SK-N-SH treated with all-trans-retinoic acid at 6 μM for 48 hours (cell line): ENCODE measurements at regions not wholly inside any gene's neighbourhood (a gene's known extent, or its start where the extent isn't known, plus 50 kb on each side); places are given as distances from the start of the nearest gene placed in this dataset.

ENCODE experiments used
- ATAC-seq: fragments of 200-7000 bp; cut with Tn5 transposase; 3 replicates; pipeline ENCODE4 v1.9.1; 2020; ENCODE audit warnings: mild to moderate bottlenecking, moderate library complexity
- BACH2 ChIP-seq: fragments of 250-450 bp; sonication (Bioruptor Pico); IDR thresholded peaks from 2 replicates; pipeline ENCODE4 v1.9.0; 2021; ENCODE audit warnings: mild to moderate bottlenecking, borderline replicate concordance
- CSDC2 ChIP-seq: fragments of 250-450 bp; sonication (Bioruptor Pico); IDR thresholded peaks from 2 replicates; pipeline ENCODE4 v1.5.0; 2020; ENCODE audit warnings: mild to moderate bottlenecking, moderate library complexity
- ESRRG ChIP-seq: fragments of 250-450 bp; sonication (Bioruptor Pico); IDR thresholded peaks from 2 replicates; pipeline ENCODE4 v1.6.1; 2021; ENCODE audit warnings: mild to moderate bottlenecking
- GLIS3 ChIP-seq: fragments of 250-450 bp; sonication (Bioruptor Pico); IDR thresholded peaks from 2 replicates; pipeline ENCODE4 v1.5.0; 2020; ENCODE audit warnings: mild to moderate bottlenecking, moderate library complexity
- ISL1 ChIP-seq: fragments of 250-450 bp; sonication (Bioruptor Pico); IDR thresholded peaks from 2 replicates; pipeline ENCODE4 v2.1.2; 2022; ENCODE audit warnings: mild to moderate bottlenecking, moderate library complexity
- OSR1 ChIP-seq: fragments of 250-450 bp; sonication (Bioruptor Pico); IDR thresholded peaks from 2 replicates; pipeline ENCODE4 v1.8.0; 2022; ENCODE audit warnings: moderate library complexity, mild to moderate bottlenecking, inconsistent platforms
- PATZ1 ChIP-seq: fragments of 250-450 bp; sonication (Bioruptor Pico); IDR thresholded peaks from 2 replicates; pipeline ENCODE4 v1.8.0; 2020; ENCODE audit warnings: mild to moderate bottlenecking, moderate library complexity, borderline replicate concordance
- POU6F1 ChIP-seq: fragments of 250-450 bp; sonication (Bioruptor Pico); IDR thresholded peaks from 2 replicates; pipeline ENCODE4 v1.8.0; 2021; ENCODE audit warnings: low read depth, mild to moderate bottlenecking, moderate library complexity, borderline replicate concordance
- PPARA ChIP-seq: fragments of 250-450 bp; sonication (Bioruptor Pico); IDR thresholded peaks from 2 replicates; pipeline ENCODE4 v1.5.0; 2020; ENCODE audit warnings: mild to moderate bottlenecking, borderline replicate concordance
- RARB ChIP-seq: fragments of 250-450 bp; sonication (Bioruptor Pico); IDR thresholded peaks from 2 replicates; pipeline ENCODE4 v1.8.0; 2021; ENCODE audit warnings: mild to moderate bottlenecking, moderate library complexity
- SNAI2 ChIP-seq: fragments of 250-450 bp; sonication (Bioruptor Pico); IDR thresholded peaks from 2 replicates; pipeline ENCODE4 v1.5.0; 2020; ENCODE audit warnings: mild to moderate bottlenecking, moderate library complexity
- TCF4 ChIP-seq: fragments of 250-450 bp; sonication (Bioruptor Pico); IDR thresholded peaks from 2 replicates; pipeline ENCODE4 v1.8.0; 2021; ENCODE audit warnings: mild to moderate bottlenecking, moderate library complexity, borderline replicate concordance
- TOX ChIP-seq: fragments of 250-450 bp; sonication (Bioruptor Pico); IDR thresholded peaks from 2 replicates; pipeline ENCODE4 v1.8.0; 2021; ENCODE audit warnings: mild to moderate bottlenecking, moderate library complexity, borderline replicate concordance
- ZC3H10 ChIP-seq: fragments of 250-450 bp; sonication (Bioruptor Pico); IDR thresholded peaks from 2 replicates; pipeline ENCODE4 v1.5.1; 2021; ENCODE audit warnings: mild to moderate bottlenecking, moderate library complexity
- ZFP3 ChIP-seq: fragments of 250-450 bp; sonication (Bioruptor Pico); IDR thresholded peaks from 2 replicates; pipeline ENCODE4 v1.5.0; 2020; ENCODE audit warnings: mild to moderate bottlenecking, moderate library complexity
- ZFP30 ChIP-seq: fragments of 450-650 bp; formaldehyde crosslinking; IDR thresholded peaks from 2 replicates; pipeline ENCODE4 v1.5.0; 2022; ENCODE audit warnings: mild to moderate bottlenecking, moderate library complexity
- ZNF565 ChIP-seq: fragments of 450-650 bp; formaldehyde crosslinking; conservative IDR thresholded peaks from 2 replicates; pipeline ENCODE4 v1.5.0; 2020; ENCODE audit warnings: low read depth, mild to moderate bottlenecking, moderate library complexity
- ZNF70 ChIP-seq: fragments of 450-650 bp; formaldehyde crosslinking; IDR thresholded peaks from 2 replicates; pipeline ENCODE4 v1.5.0; 2020; ENCODE audit warnings: mild to moderate bottlenecking, moderate library complexity
- ZNF8 ChIP-seq: fragments of 450-650 bp; formaldehyde crosslinking; IDR thresholded peaks from 2 replicates; pipeline ENCODE4 v1.5.0; 2020; ENCODE audit warnings: mild to moderate bottlenecking, moderate library complexity
- TF ChIP-seq, protein P1 (sequence below): fragments of 250-450 bp; sonication (Bioruptor Pico); IDR thresholded peaks from 2 replicates; pipeline ENCODE4 v1.5.0; 2020; ENCODE audit warnings: mild to moderate bottlenecking, moderate library complexity
- TF ChIP-seq, protein P2 (sequence below): fragments of 250-450 bp; sonication (Bioruptor Pico); IDR thresholded peaks from 2 replicates; pipeline ENCODE4 v1.5.1; 2020; ENCODE audit warnings: low read depth, mild to moderate bottlenecking, moderate library complexity
- TF ChIP-seq, protein P3 (sequence below): fragments of 250-450 bp; sonication (Bioruptor Pico); IDR thresholded peaks from 2 replicates; pipeline ENCODE4 v1.5.1; 2021; ENCODE audit warnings: mild to moderate bottlenecking, moderate library complexity

GRCh38 chr16:14350626-14351025, 279.4 kb downstream of the PARN start (continued):
- TF ChIP-seq BACH2 (CRISPR knock-in tag) = no peak
- no peak for TF ChIP-seq GLIS3 (CRISPR knock-in tag)
- TF ChIP-seq PATZ1 (CRISPR knock-in tag) = no peak

DNA sequence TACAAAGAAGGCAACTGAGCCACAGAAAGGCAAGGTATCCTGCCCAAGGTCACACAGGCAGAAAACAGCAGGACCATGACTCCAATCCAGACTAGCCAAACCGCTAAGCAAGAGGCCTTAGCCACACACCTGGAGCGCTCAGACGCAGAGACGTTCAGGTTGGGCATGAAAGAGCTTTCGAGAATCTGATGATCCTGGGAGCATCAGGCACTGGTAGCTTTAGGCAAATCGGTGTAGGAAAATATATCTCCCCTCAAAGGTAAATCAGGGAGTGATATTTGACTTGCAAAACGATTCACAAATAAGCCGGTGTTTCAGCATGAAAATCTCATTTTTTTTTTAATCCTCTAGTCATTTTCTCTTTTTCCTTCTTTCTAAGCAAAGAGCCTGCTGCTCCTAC, 279.0 kb downstream of the MRTFB start:
- TF ChIP-seq ZFP30 (CRISPR knock-in tag) (no peak), CSDC2 (no peak), POU6F1 (CRISPR knock-in tag) (no peak), ZFP3 (CRISPR knock-in tag) (no peak), OSR1 (CRISPR knock-in tag) (no peak), TCF4 (CRISPR knock-in tag) (no peak), RARB (CRISPR knock-in tag) (no peak), ZNF70 (CRISPR knock-in tag) (no peak), TOX (CRISPR knock-in tag) (no peak), ZNF8 (CRISPR knock-in tag) (no peak), ISL1 (CRISPR knock-in tag) (no peak)
- TF ChIP-seq, protein P1, sequence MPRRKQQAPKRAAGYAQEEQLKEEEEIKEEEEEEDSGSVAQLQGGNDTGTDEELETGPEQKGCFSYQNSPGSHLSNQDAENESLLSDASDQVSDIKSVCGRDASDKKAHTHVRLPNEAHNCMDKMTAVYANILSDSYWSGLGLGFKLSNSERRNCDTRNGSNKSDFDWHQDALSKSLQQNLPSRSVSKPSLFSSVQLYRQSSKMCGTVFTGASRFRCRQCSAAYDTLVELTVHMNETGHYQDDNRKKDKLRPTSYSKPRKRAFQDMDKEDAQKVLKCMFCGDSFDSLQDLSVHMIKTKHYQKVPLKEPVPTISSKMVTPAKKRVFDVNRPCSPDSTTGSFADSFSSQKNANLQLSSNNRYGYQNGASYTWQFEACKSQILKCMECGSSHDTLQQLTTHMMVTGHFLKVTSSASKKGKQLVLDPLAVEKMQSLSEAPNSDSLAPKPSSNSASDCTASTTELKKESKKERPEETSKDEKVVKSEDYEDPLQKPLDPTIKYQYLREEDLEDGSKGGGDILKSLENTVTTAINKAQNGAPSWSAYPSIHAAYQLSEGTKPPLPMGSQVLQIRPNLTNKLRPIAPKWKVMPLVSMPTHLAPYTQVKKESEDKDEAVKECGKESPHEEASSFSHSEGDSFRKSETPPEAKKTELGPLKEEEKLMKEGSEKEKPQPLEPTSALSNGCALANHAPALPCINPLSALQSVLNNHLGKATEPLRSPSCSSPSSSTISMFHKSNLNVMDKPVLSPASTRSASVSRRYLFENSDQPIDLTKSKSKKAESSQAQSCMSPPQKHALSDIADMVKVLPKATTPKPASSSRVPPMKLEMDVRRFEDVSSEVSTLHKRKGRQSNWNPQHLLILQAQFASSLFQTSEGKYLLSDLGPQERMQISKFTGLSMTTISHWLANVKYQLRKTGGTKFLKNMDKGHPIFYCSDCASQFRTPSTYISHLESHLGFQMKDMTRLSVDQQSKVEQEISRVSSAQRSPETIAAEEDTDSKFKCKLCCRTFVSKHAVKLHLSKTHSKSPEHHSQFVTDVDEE (CRISPR knock-in tag) = no peak
- TF ChIP-seq, protein P2, sequence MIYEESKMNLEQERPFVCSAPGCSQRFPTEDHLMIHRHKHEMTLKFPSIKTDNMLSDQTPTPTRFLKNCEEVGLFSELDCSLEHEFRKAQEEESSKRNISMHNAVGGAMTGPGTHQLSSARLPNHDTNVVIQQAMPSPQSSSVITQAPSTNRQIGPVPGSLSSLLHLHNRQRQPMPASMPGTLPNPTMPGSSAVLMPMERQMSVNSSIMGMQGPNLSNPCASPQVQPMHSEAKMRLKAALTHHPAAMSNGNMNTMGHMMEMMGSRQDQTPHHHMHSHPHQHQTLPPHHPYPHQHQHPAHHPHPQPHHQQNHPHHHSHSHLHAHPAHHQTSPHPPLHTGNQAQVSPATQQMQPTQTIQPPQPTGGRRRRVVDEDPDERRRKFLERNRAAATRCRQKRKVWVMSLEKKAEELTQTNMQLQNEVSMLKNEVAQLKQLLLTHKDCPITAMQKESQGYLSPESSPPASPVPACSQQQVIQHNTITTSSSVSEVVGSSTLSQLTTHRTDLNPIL = no peak
- TF ChIP-seq, protein P3, sequence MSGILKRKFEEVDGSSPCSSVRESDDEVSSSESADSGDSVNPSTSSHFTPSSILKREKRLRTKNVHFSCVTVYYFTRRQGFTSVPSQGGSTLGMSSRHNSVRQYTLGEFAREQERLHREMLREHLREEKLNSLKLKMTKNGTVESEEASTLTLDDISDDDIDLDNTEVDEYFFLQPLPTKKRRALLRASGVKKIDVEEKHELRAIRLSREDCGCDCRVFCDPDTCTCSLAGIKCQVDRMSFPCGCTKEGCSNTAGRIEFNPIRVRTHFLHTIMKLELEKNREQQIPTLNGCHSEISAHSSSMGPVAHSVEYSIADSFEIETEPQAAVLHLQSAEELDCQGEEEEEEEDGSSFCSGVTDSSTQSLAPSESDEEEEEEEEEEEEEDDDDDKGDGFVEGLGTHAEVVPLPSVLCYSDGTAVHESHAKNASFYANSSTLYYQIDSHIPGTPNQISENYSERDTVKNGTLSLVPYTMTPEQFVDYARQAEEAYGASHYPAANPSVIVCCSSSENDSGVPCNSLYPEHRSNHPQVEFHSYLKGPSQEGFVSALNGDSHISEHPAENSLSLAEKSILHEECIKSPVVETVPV = no peak
- ATAC-seq = no peak

DNA sequence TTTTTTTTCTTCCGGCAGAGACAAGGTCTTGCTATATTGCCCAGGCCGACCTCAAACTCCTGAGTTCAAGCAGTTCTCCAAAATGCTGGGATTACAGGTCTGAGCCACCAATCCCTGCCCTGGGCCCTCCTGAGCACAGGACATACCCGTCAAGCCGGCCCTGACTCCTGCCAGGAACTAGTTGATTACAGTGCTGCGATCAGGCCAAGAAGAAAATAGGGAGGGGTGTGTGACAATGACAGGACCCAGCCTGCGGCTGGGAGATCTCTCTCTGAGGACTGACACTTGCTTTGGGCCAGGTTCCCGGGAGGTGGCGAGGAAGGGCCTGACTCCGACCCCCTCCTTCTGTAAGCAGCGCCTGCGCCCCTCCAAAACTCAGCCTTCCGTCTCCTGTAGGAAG, 276.6 kb downstream of the MRTFB start:
- ATAC-seq = no peak
- TF ChIP-seq CSDC2 (no peak), ZC3H10 (no peak), ZFP3 (CRISPR knock-in tag) (no peak), GLIS3 (CRISPR knock-in tag) (no peak), PPARA (CRISPR knock-in tag) (no peak), BACH2 (CRISPR knock-in tag) (no peak), RARB (CRISPR knock-in tag) (no peak), SNAI2 (CRISPR knock-in tag) (no peak), ESRRG (CRISPR knock-in tag) (no peak), ZNF565 (no peak), ZNF70 (CRISPR knock-in tag) (no peak)
